SK-N-SH (cell line): ENCODE measurements at regions not wholly inside any gene's neighbourhood (a gene's known extent, or its start where the extent isn't known, plus 50 kb on each side); places are given as distances from the start of the nearest gene placed in this dataset.

Experiments used
- CTCF ChIP-seq: fragments of 200-600 bp; sonication (generic); IDR thresholded peaks from 2 replicates; pipeline ENCODE4 v1.6.1; 2017; ENCODE audit warnings: antibody characterized with exemption, mild to moderate bottlenecking, moderate library complexity
- ELF1 ChIP-seq: IDR thresholded peaks from 2 replicates; pipeline ENCODE4 v1.4.0; 2012
- NFIC ChIP-seq: IDR thresholded peaks from 2 replicates; pipeline ENCODE4 v1.4.0; 2012; ENCODE audit warnings: borderline replicate concordance
- POLR2AphosphoS5 ChIP-seq: IDR thresholded peaks from 2 replicates; pipeline ENCODE4 v1.6.1; 2012; ENCODE audit warnings: low read depth, low read length
- USF2 ChIP-seq: fragments of 150-350 bp; IDR thresholded peaks from 2 replicates; pipeline ENCODE4 v1.6.1; 2017; ENCODE audit warnings: antibody characterized with exemption, low read length, low read depth, borderline replicate concordance

DNA sequence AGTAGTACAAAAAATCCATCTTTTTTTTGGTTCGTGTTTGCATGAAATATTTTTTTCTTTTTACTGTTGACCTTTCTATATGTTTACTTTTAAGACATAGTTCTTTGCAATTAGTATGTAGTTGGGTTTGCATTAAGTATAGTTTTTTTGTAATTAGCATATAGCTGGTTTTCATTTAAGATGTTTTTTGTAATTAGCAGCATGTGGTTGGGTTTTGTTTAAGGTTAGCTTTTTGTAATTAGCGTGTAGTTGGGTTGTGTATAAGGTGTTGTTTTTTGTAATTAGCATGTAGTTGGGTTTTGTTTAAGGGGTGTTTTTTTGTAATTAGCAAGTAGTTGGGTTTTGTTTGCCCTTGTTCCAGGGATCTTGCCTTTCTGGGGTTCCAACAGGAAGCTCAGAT, 193.1 kb downstream of the LPIN1 start:
- TF ChIP-seq POLR2AphosphoS5 (no peak), ELF1 (no peak), CTCF (no peak), NFIC (no peak), USF2 (no peak)
